Stimulated activated CD4-positive, alpha-beta T cell treated with anti-CD3 and anti-CD28 coated beads, Interleukin-4, amount 100 ng/mL, for 24 hours (primary cell): ENCODE measurements at regions not wholly inside any gene's neighbourhood (a gene's known extent, or its start where the extent isn't known, plus 50 kb on each side); places are given as distances from the start of the nearest gene placed in this dataset.

Source experiments
- DNase-seq: peaks from one replicate; pipeline ENCODE4 v3.0.0-alpha.2; 2020

DNA sequence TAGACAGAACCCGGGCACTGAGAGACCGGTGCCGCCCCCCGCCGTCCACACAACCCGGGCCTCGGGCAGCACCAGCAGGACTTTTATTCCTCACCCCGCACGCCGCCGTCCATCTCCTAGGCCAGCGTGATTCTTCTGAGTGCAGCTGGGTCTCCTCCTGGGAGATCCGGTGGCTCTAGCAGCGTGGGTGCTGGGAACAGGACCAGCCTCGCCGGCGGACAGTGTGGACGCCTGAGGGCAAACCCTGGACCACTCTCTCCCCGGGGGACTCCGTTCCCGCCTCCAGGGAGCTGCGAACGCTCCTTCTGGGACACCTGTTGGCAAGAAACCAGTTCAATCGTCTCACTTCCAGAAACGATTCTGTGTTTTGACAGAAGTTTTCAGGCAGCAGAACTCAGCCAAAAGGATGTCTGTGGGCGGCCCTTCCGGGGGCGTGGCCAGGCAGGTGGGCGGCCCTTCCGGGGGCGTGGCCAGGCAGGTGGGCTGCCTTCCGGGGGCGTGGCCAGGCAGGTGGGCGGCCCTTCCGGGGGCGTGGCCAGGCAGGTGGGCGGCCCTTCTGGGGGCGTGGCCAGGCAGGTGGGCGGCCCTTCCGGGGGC is 130.7 kb downstream of the DLL1 start:
- no peak for DNase-seq

DNA sequence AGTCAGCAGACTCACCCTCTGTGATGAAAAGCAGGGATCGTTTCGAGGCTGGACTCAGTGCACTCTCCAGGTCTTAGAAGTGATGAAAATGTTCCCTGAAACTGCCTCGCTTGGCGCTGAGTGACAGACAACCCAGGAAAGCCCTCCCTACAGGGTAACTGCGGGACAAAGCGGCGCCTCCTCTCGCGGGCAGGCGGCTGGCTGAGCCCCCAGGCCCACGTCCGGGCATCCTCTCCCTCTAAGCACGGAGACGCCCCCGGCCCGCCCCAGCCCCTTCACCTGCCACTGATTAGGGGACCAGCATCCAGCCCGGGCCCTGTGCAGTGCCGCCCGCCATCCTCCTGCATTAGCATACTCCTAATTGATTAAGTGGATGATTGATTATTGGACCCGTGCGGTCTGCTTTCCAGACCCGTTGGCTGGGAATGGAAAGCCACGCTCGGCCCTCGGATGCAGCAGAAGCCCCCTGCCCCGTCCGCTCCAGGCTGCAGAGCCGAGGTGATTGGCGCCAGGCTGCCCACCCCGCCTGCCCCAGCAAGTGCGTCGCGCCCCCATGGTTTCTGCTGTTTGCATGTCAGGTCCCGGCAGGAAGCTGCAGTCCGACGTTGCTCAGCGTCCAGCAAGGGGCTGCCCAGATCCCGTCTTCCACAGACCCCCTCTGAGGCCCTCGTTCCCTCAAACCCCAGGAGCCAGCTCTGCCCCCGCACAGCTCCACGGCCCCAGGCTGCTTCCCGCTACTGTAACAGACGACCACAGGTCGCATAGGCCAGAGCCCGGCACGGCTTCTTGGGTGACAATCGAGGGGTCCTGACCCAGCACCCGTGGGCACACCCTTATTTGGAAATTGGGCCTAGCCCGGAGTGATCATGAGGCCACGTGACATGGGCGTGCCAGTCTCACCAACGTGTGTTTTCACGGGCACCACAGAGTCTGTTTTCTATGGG is 131.6 kb downstream of the DLL1 start:
- DNase-seq: no peak

DNA sequence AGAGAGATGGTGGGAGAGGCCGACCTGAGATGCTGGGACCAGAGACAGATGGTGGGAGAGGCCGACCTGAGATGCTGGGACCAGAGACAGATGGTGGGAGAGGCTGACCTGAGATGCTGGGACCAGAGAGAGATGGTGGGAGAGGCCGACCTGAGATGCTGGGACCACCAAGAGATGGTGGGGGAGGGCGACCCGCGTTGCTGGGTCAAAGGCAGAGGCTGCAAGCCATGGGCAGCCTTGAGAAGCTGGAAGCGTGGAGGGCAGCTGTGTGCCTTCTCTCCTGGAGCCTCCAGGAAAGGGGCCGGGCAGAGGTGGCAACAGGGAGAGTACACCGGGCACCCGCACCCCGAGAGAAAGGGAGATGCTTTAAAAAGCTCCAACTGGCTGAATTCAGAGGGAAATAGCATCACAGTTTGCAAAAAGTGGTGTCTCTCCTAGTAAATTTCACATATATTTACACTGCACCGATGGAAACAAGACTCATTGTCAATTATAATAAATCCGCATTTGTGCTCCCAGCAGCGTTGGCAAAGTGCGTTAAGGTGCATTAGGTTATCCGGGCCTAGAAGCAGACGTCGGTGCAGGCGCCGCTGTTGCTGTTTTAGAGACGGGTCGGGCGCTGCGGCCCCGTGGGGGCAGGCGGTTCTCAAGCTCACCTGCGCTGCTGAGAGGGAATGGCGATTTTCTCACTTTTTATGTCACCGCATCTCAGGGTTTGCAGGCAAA is 132.4 kb downstream of the DLL1 start:
- DNase-seq: no peak

DNA sequence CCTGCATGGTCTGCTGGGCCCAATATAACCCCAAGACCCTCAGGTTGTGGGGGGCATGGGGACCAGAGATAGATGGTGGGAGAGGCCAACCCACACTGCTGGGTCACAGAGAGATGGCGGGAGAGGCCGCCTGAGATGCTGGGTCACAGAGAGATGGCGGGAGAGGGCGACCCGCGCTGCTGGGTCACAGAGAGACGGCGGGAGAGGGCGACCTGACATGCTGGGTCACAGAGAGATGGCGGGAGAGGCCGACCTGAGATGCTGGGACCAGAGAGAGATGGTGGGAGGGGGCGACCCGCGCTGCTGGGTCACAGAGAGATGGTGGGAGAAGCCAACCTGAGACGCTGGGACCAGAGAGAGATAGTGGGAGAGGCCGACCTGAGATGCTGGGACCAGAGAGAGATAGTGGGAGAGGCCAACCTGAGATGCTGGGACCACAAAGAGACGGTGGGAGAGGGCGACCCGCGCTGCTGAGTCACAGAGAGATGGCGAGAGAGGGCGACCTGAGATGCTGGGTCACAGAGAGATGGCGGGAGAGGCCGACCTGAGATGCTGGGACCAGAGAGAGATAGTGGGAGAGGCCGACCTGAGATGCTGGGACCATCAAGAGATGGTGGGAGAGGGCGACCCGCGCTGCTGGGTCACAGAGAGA is 133.2 kb downstream of the DLL1 start:
- no peak for DNase-seq

DNA sequence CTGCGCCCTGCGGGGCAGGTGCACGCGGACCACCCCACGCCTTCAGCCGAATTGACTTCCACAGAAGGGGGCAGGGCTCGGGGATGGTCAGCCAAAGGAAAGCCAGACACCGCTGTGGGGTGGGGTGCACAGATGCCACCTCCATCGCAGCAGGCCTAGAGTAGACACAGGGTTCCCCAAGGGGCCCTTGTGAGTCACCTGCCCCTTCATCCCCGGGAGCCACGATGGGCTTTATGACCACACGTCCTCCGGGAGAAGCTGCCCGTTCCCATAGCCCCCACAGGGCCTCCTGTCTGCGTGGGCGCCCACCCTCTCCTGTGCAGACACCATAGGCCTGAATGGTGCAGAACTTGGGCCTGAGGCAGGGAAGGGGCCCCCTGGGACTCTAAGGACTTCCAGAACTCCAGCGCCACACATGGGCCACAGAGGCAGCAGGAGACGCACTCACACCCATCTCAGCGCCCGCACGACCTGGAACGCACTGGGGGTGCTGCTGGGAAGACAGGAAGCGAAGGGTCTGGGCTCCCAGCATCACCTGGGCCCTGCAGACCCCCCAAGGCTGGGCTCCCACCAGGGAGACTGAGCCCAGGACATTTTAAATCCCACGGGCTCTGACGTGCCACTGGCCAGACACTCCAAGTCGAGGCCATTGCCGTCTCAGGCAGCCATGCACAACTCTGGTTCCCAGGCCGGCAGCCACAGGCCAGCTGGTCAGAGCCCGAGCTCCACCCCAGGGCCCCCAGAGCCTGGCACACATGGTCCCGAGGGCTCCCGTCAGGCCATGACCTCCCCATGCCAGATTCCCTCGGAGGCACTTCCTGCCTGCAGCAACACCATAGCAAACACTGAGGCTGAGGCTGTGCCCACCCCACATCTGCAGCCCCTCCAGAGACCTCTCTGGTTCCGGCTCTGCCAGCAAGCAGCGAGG is 134.2 kb downstream of the DLL1 start:
- no peak for DNase-seq

DNA sequence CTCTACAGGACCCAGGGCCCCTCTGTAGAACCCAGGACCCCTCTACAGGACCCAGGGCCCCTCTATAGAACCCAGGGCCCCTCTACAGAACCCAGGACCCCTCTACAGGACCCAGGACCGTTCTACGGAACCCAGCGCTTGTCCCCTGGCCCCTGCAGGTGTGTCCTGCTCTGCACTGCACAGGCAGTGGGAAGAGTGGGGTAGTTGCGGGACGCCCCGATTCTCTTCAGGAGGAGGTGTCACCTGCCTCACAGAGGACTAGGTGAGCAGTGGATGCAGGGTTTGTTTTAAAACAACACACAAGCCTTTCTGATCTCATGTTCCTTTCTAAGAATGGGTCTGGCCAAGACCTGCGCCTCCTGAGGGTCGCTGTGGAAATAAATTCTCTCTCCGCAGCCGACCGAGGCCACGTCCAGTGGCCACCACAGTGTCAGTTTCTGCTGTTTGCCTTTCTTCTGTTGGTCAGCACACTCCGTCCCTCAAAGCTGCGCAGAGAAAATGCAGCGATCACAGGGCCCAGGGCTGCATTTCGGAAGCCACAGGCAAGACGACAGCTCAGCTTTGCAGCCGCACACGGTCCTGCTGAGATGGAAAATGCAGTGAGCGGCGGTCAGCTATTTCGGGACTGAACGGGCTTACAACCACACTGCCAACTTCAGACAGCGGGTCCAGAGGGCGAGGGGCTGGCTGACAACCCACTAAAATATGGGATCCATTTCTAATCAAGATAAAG is 135.2 kb downstream of the DLL1 start:
- DNase-seq: no peak

DNA sequence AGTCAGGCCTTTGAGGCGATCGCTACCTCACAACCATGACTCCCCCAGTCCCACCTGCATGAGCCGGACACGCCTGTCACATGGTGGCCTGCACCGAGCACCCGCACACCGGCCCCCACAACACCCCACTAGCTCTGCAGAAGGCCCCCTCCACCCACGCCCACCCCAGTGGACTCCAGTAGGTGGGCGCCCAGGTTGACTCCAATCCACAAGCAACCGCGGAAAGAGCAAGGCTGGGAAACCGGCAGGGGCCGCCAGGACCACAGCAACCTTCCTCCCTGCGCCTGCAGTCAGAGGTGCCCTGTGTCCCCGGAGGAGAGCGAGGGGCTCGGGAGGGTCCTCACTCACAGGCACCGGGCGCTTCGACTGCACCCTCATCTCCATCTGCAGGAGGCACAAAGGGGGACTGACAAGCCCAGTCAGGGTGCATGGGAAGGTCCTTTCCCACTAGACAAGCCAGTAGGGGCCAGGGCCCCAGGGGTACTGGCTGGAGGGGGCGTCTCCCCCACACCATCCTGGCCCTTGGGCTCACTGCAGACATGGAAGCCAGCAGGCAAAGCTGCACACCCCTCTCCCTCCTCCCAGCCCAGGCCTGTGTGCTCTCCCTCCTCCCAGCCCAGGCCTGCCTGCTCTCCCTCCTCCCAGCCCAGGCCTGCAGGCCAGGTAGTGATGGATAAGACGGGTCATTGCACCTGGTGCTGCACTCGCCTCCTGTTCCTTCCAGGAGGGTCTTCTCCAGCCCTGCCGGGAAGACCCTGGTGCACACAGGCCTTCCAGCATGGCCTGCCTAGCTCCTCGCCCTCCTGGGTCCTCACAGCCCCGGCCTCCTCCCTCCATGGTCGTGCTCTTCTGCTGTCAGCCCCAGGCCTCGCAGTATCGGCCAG is 137.2 kb downstream of the DLL1 start:
- DNase-seq: no peak

DNA sequence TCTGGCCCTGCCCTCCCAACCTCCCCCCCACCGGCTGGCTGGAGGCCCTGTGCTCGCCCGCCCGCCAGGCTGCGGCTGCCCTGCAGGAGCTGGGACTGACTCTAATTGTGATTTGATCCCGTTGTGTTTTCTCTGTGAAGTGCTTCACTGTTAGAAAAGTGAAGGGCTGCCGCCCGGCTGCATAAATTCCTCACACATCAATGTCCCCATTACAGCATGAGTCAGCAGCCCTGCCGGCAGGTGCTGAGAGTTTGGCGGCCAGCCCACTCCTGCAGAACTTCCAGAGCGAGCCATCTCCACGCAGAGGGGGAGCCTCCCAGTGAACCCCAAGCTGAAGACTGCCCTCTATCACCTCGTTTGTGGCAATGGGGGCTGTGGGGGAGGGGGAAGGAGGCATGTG is 137.9 kb downstream of the DLL1 start:
- no peak for DNase-seq

DNA sequence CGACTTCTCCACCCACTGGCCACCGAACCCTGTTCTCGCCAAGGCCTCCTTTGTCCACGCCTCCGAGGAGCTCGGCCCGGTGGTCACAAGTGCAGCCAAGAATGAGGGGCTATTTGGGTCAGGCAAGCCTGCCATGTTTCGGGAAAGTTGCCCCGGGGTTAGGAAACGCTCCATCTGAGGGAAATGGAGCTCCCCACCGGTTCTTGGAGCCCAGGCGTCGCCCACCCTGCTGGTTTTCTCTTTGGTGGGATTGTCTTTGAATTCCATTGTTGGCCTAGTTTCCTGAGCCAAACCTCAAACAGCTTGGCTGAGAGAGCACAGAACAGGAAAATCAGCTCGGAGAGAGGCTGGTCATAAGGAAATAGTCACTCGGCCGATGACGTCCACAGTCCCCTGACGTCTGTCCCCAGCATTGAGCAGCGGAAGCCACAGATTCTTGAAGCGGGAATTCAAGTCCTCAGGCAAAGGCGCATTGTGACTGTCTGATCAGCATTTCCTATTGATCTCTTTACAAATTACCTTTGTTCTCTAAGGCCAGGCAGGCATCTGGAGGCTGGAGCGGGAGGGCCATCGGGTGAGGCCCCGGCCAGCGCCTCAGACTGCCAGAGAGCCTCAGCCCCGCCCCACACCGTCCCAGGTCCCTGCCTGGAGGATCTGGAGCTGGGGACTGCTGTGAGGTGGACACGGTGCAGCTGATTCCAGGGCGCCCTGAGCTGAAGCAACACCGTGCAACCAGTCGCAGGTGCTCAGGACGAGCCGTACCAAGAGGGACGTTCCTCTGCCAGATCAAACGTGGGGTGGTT is 138.6 kb downstream of the DLL1 start:
- no peak for DNase-seq

DNA sequence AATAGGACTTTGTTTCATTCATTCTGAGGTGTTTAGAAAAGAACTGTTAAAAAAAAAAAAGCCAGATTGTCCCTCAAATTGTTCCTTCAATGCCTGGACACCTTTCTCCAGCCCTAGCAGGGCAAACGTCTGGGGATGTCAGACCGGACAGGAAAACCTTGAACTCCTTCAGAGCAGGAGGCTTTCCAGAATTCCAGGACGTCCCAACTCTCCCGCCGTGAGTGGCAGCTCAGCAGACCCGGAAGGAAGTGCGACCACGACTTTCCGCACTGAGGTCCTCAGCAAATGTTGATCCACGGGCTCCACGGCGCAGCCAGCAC is 139.1 kb downstream of the DLL1 start:
- no peak for DNase-seq

DNA sequence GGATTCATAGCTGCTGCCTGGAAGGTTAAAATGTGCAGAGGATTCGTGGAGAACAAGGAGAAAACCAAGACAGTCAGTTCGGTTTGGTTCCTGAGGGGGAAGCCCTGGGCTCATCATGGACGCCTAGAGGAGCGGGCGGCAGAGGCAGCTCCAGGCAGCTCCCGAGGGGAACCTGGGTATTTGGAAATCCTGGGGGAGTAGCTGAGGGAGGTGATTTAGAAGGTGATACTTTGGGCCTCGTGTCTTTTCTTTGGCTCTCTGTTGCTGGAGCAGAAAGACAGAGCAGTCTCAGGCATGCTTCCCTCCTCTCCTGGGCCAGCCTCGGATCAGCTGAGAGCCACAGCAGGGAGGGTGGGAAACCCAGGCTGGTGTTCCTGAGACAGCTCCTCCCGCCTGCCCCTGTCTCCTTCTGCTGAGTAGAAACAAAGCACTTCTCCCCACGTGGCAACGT is 139.5 kb downstream of the DLL1 start:
- no peak for DNase-seq

DNA sequence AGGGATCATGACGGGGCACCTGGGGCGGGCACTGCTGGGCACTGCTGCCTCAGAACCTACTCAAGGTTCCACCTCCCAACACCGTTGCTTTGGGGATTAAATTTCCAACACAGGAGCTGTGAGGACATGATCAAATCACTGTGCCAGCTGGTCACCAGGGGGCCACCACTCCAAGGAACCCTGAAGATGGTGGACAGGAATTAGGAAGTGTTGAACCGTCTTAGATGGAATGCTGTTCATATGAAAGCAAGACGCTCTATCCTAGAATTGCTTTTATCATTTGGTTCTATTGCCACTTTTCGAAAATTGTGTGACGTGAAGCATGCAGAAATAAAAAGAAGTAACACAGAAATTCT is 140.3 kb downstream of the DLL1 start:
- no peak for DNase-seq

DNA sequence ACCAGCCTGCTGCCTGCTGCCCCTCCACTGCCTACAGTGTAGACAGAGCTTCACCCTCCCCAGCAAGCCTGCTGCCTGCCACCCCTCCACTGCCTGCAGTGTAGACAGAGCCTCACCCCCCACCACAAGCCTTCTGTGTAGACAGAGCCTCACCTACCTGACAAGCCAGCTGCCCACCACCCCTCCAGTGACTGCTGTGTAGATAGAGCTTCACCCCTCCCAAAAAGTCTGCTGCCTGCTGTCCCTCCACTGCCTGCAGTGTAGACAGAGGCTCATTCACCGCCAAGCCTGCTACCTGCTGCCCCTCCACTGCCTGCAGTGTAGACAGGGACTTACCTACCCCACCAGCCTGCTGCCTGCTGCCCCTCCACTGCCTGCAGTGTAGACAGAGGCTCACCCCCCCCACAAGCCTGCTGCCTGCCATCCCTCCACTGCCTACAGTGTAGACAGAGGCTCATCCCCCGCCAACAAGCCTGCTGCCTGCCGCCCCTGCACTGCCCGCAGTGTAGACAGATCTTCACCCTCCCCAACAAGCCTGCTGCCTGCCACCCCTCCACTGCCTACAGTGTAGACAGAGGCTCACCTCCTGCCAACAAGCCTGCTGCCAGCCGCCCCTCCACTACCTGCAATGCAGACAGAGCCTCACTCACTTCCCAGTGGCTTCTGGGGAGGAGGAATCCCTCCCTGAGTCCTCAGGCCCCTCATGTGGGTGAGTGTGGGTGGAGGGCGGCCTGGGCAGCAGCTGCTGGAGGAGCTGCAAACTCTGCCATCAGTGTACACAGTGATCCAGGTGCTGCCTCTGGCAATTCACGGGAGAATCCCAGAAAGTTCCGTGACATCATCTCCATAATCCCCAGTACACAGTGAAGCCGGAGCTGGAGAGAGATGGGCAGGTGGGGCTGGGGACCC is 140.9 kb downstream of the DLL1 start:
- DNase-seq: no peak

DNA sequence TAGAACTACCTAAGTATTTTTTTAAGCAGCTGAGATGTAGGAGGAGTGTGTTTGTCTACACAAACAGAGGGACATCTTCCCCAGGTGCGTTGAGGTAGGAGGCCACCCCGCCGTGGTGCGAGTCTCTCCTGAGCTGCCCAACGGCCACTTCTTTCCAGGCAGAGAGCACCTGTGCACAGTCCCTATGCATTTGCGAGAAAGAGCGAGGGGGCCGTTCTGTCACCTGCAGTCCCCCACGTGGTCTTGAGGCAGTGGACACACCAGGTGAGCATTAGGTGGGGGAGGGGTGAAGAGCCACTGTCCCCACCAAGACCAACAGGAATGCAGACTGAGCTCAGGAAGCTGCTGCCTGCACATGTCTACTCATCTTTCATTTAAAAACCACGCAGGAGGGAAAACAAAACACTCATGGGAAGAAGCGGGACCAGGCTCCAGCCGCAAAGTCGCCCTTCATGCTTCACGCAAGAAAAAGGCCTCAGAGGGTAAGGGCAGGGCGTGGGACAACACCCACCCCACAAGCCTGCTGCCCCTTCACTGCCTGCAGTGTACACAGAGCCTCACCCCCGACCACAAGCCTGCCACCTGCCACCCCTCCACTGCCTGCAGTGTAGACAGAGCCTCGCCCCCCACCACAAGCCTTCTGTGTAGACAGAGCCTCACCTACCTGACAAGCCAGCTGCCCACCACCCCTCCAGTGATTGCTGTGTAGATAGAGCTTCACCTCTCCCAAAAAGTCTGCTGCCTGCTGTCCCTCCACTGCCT is 142.0 kb downstream of the DLL1 start:
- DNase-seq: no peak

DNA sequence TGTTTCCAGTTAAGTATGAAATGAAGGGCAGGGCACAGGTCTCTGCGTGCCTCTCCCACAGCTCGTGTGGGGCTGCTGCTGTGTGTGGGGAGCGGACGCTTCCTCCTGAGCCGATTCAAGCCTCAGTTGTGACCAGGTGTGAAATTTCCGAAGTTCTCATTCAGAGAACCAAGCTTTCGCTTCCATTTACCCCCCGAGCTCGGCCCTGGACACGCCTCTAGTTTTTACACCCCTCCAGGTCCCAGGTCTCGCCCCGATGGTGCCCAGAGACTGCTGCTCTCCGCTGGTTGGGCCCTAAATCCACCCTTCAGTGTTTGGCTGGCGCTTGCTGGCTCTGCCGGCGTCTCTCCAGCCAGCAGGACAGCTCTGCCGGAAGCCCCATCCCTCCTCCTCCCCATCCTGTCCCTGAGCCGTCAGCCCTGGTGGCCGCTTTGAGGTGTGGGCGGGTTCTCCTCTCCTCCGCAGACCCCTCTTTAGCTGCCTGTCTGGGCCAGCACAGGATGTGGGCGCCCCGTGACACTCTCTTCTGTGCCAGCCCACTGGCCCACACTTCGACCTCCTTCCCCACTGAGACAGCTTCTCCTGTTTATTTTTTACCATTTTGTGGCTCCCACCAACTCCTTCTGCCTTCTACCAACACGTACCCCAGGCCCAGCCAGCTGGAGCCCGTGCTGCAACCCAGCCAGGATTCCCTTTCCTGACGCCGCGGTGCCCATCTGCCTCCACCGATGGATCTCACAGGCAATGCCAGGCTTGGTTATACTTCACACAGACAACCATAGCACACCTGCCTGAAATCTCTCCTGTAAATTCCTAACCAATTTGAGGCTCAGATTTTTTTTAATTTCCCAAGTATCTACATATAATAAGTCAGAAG is 142.8 kb downstream of the DLL1 start:
- peak; percentile 34 for DNase-seq

DNA sequence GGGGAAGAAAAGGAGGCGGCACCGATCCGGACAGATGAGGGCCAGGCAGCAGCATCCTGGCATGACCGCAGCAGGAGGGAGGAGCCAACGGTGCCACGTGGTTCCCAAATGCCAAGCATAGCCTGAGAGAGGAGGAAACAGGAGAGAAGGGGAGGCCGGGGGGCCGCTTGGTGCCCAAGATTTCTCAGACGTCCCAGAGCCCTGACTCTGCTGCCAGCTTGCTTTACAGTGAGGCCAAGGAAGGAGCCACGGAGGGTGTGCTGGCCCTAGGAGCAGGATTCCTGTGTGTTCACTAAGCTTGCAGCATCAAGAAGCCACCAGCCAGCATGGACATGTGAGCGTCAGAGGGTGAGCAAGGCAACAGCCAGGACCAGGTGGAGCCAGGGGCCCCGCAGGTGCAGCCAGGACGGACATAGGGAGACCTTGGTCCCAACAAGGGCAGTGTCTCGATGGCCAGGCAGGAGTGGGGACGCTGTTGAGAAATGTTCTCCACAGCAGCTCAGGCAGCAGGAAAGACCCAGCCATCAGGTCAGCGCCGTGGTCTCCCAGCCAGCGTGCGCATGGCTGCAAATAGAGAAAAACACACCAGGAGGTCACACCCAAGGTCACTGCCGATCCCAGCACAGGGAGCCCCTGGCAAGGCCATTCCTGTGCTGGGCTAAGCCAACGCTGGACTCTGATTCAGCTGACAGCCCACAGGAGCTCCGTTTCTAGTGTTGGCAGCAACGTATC is 143.7 kb downstream of the DLL1 start:
- DNase-seq: no peak
